Activated CD4-positive, alpha-beta T cell treated with anti-CD3 and anti-CD28 coated beads for 48 hours (primary cell): ENCODE measurements at regions not wholly inside any gene's neighbourhood (a gene's known extent, or its start where the extent isn't known, plus 50 kb on each side); places are given as distances from the start of the nearest gene placed in this dataset.
"Not testable (repeated sequence)": the region's sequence is repeated elsewhere in the genome, so short reads cannot be mapped to it uniquely, and the experiment has no call there.

Source experiments
- DNase-seq: peaks from one replicate; pipeline ENCODE4 v3.0.0-alpha.2; 2020

DNA sequence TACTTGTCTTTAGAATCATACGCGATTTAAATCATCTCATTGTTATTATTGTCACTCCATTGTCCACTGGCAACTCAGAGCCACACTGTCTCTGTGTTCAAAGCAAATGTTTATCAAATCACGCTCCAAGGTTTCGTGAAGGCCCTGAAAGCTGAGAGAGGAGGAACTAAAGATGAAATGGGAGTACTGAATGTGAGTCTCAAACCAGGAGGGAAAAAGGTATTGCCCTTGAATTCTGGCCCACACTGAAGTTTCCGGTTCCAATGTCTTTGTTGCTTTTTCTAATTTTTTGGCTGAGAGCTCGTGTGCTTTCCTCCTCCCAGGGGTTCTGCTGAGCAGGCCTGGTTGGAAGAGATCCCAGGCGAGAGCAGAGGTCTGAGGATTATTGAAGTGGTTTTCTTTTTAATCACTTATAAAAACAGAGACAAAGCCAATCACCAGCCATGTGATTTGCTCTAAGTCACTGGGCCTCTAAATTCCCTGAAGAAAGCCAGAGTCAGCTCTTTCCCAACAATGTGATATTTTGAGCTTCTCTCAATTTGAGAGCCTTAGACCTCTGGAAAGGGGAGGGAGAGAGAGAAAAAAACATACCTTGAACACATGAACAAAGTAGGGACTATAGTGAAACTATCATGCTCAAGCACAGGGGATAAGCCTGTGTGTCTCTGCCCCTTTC is 420.8 kb upstream of the GRAMD2B start:
- DNase-seq, result no peak

GRCh38 chr5:126003309-126003708 is 419.9 kb upstream of the GRAMD2B start:
- DNase-seq, result no peak

GRCh38 chr5:126004636-126005035 is 418.6 kb upstream of the GRAMD2B start:
- DNase-seq, result no peak

DNA sequence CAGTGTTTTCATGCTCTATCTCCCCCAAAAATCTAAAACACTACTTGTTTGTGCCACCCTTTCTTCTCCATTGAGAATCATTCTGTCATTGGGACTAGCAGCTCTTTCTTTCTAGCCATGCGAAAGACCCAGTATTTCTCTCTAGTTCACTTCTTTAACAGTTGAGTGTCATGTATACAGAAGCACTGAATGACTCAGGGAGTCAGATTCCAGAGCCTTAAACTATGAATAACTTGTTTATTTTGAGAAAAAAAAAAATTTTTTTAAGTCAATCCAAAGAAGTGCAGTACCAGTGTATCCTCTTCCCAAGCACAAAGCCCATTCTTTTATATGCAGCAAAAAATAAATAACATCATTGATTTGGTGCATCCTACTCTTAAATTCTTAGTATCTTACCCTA is 415.4 kb upstream of the GRAMD2B start:
- no peak for DNase-seq

DNA sequence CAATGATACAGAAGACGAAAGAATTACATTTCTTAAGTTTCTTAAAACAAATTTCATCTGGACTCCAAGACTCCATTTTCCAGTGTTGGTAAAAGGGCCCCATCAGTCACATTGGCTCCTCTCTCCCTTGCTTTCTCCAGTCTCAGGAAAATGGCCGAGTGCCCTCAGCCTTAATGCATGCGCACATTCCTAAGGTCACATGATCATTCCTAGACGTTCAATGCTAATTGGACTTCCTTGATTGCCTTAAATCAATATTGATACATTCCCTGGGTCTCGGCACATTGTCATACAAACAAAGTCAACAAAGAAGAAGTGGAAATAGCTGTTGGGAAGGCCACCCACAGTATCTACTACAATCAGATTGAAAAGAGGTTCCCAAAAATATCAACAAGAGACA is 413.6 kb upstream of the GRAMD2B start:
- no peak for DNase-seq

- DNase-seq, result not testable (repeated sequence)
Measured at GRCh38 chr5:126011526-126011925, 411.7 kb upstream of the GRAMD2B start.

GRCh38 chr5:126014676-126015075 is 408.5 kb upstream of the GRAMD2B start:
- DNase-seq, result no peak

DNA sequence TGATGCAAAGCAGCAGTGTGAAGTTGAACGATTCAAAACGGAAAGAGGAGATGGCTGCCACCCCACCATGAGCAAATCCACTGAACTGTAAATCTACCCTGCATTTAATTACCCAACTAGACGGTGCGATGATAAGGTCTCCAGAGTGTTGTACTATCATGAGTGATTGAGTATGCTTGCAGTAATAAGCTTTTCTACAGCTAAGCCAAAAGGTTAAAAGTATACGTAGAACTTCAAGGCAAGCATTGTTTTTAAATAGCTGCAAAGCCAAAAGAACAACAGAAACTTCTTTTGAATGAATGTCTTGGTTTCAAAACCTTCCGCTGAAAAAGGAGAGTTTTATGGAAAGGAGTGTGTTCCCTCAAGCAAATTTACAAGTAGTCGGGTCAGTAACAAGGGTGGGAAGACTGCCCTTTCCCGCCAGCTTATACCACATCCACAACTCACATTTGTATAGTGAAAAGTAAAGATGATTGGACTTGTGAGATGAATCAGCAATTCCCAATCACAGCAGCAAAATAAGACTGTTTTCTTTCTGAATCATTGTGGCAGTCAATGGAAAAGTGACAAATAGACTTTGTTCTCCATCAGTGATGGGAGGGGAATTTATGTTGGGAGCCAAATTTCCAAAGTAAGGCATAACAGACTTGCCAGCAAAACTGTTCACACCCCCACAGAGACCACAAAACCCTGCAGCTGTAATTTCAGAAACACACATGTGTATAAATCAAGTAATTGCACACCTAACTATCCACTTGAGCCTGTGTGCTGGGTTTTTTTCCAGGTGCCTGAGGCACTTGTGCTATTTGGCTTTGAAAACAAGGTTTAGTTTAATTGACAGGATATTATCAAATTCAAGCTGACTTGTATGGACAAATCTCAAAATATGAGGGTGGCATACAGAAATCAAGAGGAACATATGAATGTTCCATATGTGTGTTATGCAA is 407.7 kb upstream of the GRAMD2B start:
- no peak for DNase-seq

DNA sequence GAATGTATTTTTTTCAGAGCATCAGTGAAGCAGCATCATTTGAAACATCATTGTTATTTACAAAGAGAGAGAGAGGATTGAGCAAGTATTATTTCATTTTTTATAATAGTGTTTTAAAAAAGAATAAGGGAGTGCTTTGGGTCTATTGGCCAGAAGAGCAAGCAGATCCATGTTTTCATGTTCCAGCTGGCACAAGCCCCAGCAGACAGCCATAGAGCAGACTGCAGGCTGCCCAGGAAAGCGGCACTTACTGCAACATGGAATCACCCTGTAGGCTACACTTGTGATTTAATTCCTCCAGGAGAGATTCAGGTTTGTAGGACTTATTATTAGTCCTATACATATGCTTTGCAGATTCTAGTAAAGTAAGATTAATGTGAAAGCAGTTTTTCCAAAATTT is 407.0 kb upstream of the GRAMD2B start:
- DNase-seq, result no peak

DNA sequence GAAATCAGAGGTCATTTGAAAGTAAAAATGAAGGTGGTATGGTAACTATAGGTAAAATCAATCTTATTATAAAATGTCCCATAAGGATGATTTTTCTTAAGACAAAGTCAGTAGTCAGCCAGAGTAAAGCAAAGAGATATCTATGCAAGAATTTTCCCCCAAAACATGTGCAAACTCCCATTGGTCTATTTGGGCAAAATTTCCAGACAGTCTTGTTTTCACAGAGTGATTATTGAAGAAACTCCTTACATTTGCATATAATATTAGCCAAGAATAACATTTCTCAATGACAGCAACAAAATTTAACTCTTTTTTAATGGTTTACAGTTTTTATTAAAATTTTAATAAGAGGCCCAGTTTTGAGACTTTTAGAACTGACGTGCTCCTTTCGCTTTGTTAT is 406.1 kb upstream of the GRAMD2B start:
- no peak for DNase-seq

GRCh38 chr5:126020770-126021169 is 402.4 kb upstream of the GRAMD2B start:
- no peak for DNase-seq

DNA sequence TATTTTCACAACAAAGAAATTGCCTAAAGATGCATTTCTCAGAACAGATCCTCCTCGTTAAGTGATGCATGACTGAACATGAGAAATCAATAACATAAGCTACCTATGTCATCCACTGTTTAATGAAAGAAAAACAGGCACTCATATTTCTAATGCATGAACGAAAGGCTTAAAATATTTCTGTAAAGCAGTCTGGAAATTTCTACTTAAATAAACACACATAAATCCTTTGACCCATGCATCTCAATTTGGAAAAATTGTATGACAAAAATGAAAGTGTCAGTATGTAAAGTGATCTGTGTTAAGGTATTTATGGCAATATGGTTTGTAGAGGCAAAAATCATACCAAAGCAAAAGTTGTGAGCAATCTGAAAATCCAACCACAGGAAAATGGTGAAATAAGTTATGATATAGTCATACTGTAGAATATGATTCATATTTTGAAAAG is 399.2 kb upstream of the GRAMD2B start:
- DNase-seq, result no peak

DNA sequence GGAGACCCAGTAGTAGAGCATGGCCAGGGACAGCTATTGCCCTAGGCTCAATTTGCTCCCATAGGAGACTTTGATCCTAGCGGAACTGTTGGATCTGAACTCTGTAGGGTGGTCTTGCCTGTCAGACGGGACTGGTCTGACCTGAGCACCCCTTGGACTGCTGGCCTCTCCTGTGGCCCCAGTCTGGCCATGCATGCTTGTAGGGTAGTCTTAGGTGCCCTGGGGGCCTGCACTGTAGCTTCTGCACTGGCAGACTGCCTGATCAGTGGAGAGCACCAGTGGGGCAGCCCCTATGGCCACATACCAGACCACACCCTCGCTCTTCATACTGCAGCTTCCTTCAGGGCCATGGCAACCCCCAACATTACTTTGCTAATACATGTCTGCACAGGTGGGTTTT is 396.1 kb upstream of the GRAMD2B start:
- DNase-seq, result no peak

DNA sequence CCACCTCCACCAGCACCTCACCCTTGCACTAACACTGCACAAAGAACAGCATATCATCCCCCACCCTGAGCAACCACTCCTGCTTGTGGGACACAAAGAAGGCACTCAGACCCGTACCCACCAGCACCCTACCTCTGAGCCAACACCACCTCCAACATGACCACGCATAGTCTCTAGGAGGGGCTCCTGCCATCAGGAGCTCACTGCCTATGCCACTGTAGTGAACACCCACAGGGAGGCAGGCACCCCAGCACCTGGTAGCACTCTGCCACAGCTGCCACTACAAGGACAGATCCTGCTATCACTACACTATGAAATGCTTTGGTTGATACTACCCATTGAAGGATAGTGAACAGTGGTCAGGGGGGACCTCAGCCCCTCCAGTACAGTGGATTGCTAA is 395.6 kb upstream of the GRAMD2B start:
- no peak for DNase-seq

DNA sequence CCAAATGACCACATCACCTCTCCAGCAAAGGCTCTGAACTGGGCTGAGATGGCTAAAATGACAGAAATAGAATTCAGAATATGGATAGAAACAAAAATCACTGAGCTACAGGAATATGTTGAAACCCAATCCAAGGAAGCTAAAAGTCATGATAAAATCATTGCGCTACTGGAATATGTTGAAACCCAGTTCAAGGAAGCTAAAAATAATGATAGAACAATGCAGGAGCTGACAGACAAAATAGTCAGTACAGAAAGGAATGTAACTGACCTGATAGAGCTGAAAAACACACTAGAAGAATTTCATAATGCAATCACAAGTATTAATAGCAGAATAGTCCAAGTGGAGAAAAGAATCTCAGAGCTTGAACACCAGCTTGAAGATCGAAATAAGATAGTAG is 394.9 kb upstream of the GRAMD2B start:
- DNase-seq, result no peak

DNA sequence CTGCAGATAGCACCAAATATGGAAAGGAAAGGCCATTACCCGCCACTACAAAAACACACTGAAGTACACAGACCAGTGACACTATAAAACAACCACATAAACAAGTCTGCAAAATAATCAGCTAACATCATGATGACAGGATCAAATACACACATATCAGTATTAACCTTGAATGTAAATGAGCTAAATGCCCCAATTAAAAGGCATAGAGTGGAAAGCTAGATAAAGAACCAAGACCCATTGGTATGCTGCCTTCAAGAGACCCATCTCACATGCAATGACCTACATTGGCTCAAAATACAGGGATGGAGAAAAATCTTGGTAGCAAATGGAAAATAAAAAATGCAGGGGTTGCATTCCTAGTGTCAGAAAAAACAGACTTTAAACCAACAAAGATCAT is 393.9 kb upstream of the GRAMD2B start:
- DNase-seq, result not testable (repeated sequence)

GRCh38 chr5:126030698-126031097 is 392.5 kb upstream of the GRAMD2B start:
- no peak for DNase-seq

DNA sequence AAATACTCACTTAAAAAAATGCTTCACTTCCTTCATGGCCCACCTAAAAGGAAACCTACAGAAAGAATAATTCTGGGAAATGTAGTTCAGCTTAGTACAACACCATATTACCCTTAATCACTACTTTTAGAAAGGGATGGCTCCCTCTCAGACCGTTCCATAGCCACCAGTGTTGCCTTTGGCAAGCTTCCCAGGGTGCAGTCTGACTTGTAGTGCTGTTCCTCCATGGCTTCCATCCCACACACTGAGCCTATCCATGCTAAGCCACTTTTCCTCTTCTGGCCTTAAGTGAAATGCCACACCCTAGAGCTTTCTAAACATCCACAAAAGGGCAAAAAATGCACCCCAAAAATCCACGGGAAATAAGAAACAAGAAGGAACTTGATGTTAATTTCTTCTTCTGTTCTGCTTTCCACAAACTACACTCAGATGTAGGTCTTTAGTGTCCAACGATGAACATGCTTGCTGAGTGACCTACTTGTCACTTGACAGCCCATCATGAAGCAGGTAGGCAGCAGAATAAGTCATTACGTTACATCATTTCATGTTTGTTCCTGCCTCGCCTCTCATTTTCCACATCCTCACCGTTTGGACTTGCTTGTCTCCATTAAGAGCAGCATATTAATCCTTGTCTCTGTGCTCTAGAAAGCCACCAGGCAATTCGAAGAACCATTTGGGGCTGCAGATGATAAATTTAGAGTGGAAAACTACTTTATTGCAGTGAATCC is 391.1 kb upstream of the GRAMD2B start:
- no peak for DNase-seq

DNA sequence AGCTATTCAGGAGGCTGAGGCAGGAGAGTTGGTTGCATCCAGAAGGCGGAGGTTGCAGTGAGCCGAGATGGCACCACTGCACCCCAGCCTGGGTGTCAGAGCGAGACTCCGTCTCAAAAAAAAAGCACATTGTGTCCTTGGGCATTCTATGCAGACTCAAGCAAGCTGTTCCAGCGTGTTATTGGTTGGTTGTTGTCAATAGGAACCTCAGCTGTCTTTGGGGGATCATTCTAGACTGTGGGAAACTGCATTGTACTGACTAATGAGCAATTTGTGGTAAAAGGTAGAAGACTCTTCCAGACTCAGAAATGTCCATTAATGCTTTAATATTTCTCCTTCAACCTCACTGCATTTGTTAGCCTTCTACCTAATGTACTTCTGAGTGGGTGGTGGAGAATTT is 379.5 kb upstream of the GRAMD2B start:
- DNase-seq, result no peak

DNA sequence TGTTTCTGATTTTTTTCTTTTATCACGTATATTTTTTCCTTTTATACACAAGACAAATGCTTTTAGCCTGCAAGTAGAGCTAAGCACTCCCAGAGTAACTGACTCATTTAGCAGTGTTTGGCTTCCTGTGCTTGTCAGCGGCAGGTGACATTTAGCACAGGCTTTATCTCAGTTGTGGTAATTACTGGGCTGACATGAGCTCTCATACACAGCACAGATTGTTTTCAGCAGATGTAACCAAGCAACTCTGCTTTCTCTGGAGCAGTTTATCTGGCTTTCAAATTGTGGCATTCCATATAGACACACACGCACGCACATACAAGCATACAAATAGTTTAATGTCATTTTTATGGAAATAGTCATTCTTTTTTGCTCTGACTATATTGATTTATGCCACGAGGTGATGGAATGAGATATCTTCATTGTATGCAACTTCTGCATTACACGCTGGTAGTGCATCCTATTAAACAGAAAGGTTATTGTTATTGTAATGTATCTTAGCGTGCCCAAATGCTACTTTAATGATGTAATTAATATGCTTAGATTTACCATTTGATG is 379.0 kb upstream of the GRAMD2B start:
- DNase-seq, result no peak

- DNase-seq, result no peak
Measured at GRCh38 chr5:126044931-126045565, 378.2 kb upstream of the GRAMD2B start.

- DNase-seq, result no peak
Measured at GRCh38 chr5:126046318-126046717, 376.9 kb upstream of the GRAMD2B start.
